ENCODE measurements at regions not wholly inside any gene's neighbourhood (a gene's known extent, or its start where the extent isn't known, plus 50 kb on each side); places are given as distances from the start of the nearest gene placed in this dataset.

GRCh38 chr2:118591223-118591622 is 256.2 kb downstream of the EN1 start:
- no peak overlapping the region for H3K4me3 ChIP-seq (ENCODE audit: low read length)
- ChIA-PET POLR2A (no interaction called here), CTCF (no interaction called here)
- H3K9me3 ChIP-seq (ENCODE audit: low read length) = no peaks in the 10 kb centered on the region
- H3K4me1 ChIP-seq (ENCODE audit: insufficient read depth, low read length) = no peaks in the 10 kb centered on the region
- no peaks in the 10 kb centered on the region for H3K36me3 ChIP-seq (ENCODE audit: insufficient read depth, low read length)
- Mint-ChIP-seq H3K27ac (no peak overlapping the region), H3K9me3 (peaks cover 0 to 4% (median 0%) of the 10 kb centered on the region in 5 donors), H3K27me3 (no peaks in the 10 kb centered on the region), H3K4me3 (no peak overlapping the region), H3K36me3 (no peaks in the 10 kb centered on the region), H3K4me1 (no peaks in the 10 kb centered on the region)
- no peaks in the 10 kb centered on the region for H3K27me3 ChIP-seq (ENCODE audit: insufficient read depth, low read length, poor library complexity, severe bottlenecking)
- H3K27ac ChIP-seq (ENCODE audit: low read depth, low read length) = no peak overlapping the region
- no peak for DNase-seq

GRCh38 chr2:118589721-118590120 is 257.7 kb downstream of the EN1 start:
- H3K27me3 Mint-ChIP-seq = no peaks in the 10 kb centered on the region
- no peak for DNase-seq
- H3K4me3 Mint-ChIP-seq = no peak overlapping the region
- Histone ChIP-seq H3K27me3 (ENCODE audit: insufficient read depth, low read length, poor library complexity, severe bottlenecking) (no peaks in the 10 kb centered on the region), H3K27ac (ENCODE audit: low read depth, low read length) (no peak overlapping the region), H3K9me3 (ENCODE audit: low read length) (no peaks in the 10 kb centered on the region), H3K4me1 (ENCODE audit: insufficient read depth, low read length) (no peaks in the 10 kb centered on the region), H3K4me3 (ENCODE audit: low read length) (no peak overlapping the region), H3K36me3 (ENCODE audit: insufficient read depth, low read length) (no peaks in the 10 kb centered on the region)
- H3K9me3 Mint-ChIP-seq = peaks cover 0 to 4% (median 0%) of the 10 kb centered on the region in 5 donors
- CTCF ChIA-PET = no interaction called here
- no peaks in the 10 kb centered on the region for H3K4me1 Mint-ChIP-seq
- POLR2A ChIA-PET = no interaction called here
- no peaks in the 10 kb centered on the region for H3K36me3 Mint-ChIP-seq
- H3K27ac Mint-ChIP-seq = no peak overlapping the region

GRCh38 chr2:118588850-118589249 is 258.6 kb downstream of the EN1 start:
- no peak overlapping the region for H3K27ac Mint-ChIP-seq
- peaks cover 0 to 4% (median 0%) of the 10 kb centered on the region in 5 donors for H3K9me3 Mint-ChIP-seq
- H3K4me1 ChIP-seq (ENCODE audit: insufficient read depth, low read length) = no peaks in the 10 kb centered on the region
- no peak overlapping the region for H3K4me3 Mint-ChIP-seq
- no peaks in the 10 kb centered on the region for H3K36me3 ChIP-seq (ENCODE audit: insufficient read depth, low read length)
- no peaks in the 10 kb centered on the region for H3K27me3 Mint-ChIP-seq
- H3K36me3 Mint-ChIP-seq = no peaks in the 10 kb centered on the region
- CTCF ChIA-PET = no interaction called here
- H3K4me1 Mint-ChIP-seq = no peaks in the 10 kb centered on the region
- no peak for DNase-seq
- H3K27ac ChIP-seq (ENCODE audit: low read depth, low read length) = no peak overlapping the region
- no peak overlapping the region for H3K4me3 ChIP-seq (ENCODE audit: low read length)
- POLR2A ChIA-PET = no interaction called here
- no peaks in the 10 kb centered on the region for H3K9me3 ChIP-seq (ENCODE audit: low read length)
- no peaks in the 10 kb centered on the region for H3K27me3 ChIP-seq (ENCODE audit: insufficient read depth, low read length, poor library complexity, severe bottlenecking)

- Mint-ChIP-seq H3K36me3 (no peaks in the 10 kb centered on the region), H3K9me3 (peaks cover 0 to 6% (median 0%) of the 10 kb centered on the region in 5 donors), H3K4me1 (no peaks in the 10 kb centered on the region), H3K4me3 (no peak overlapping the region), H3K27ac (no peak overlapping the region), H3K27me3 (peaks cover 0 to 4% of the 10 kb centered on the region in 2 donors)
- no peak overlapping the region for H3K27ac ChIP-seq (ENCODE audit: low read depth, low read length)
- no peaks in the 10 kb centered on the region for H3K9me3 ChIP-seq (ENCODE audit: low read length)
- no peak for DNase-seq
- H3K4me1 ChIP-seq (ENCODE audit: insufficient read depth, low read length) = no peaks in the 10 kb centered on the region
- no peak overlapping the region for H3K4me3 ChIP-seq (ENCODE audit: low read length)
- no peaks in the 10 kb centered on the region for H3K27me3 ChIP-seq (ENCODE audit: insufficient read depth, low read length, poor library complexity, severe bottlenecking)
- ChIA-PET POLR2A (no interaction called here), CTCF (no interaction called here)
- no peaks in the 10 kb centered on the region for H3K36me3 ChIP-seq (ENCODE audit: insufficient read depth, low read length)
Observed at GRCh38 chr2:118586312-118586711, 261.1 kb downstream of the EN1 start.

GRCh38 chr2:118584877-118585276 is 262.6 kb downstream of the EN1 start:
- H3K4me1 Mint-ChIP-seq = no peaks in the 10 kb centered on the region
- H3K4me1 ChIP-seq (ENCODE audit: insufficient read depth, low read length) = no peaks in the 10 kb centered on the region
- no peak overlapping the region for H3K4me3 ChIP-seq (ENCODE audit: low read length)
- ChIA-PET CTCF (no interaction called here), POLR2A (no interaction called here)
- no peak overlapping the region for H3K4me3 Mint-ChIP-seq
- H3K27me3 Mint-ChIP-seq = peaks cover 0 to 4% of the 10 kb centered on the region in 2 donors
- no peak overlapping the region for H3K27ac ChIP-seq (ENCODE audit: low read depth, low read length)
- H3K9me3 ChIP-seq (ENCODE audit: low read length) = no peaks in the 10 kb centered on the region
- no peak for DNase-seq
- H3K36me3 Mint-ChIP-seq = no peaks in the 10 kb centered on the region
- no peak overlapping the region for H3K27ac Mint-ChIP-seq
- no peaks in the 10 kb centered on the region for H3K27me3 ChIP-seq (ENCODE audit: insufficient read depth, low read length, poor library complexity, severe bottlenecking)
- H3K36me3 ChIP-seq (ENCODE audit: insufficient read depth, low read length) = no peaks in the 10 kb centered on the region
- H3K9me3 Mint-ChIP-seq = peaks cover 0 to 6% (median 0%) of the 10 kb centered on the region in 5 donors

GRCh38 chr2:118584062-118584749 is 263.2 kb downstream of the EN1 start:
- H3K9me3 Mint-ChIP-seq = peaks cover 0 to 5% (median 0%) of the 10 kb centered on the region in 5 donors
- Histone ChIP-seq H3K4me1 (ENCODE audit: insufficient read depth, low read length) (no peaks in the 10 kb centered on the region), H3K4me3 (ENCODE audit: low read length) (no peak overlapping the region), H3K27me3 (ENCODE audit: insufficient read depth, low read length, poor library complexity, severe bottlenecking) (no peaks in the 10 kb centered on the region), H3K36me3 (ENCODE audit: insufficient read depth, low read length) (no peaks in the 10 kb centered on the region), H3K27ac (ENCODE audit: low read depth, low read length) (no peak overlapping the region), H3K9me3 (ENCODE audit: low read length) (no peaks in the 10 kb centered on the region)
- ChIA-PET CTCF (no interaction called here), POLR2A (no interaction called here)
- no peak overlapping the region for H3K27ac Mint-ChIP-seq
- no peak overlapping the region for H3K4me3 Mint-ChIP-seq
- no peaks in the 10 kb centered on the region for H3K36me3 Mint-ChIP-seq
- H3K27me3 Mint-ChIP-seq = peaks cover 0 to 4% of the 10 kb centered on the region in 2 donors
- no peaks in the 10 kb centered on the region for H3K4me1 Mint-ChIP-seq
- DNase-seq = no peak

- POLR2A ChIA-PET = no interaction called here
- H3K36me3 Mint-ChIP-seq = no peaks in the 10 kb centered on the region
- CTCF ChIA-PET = no interaction called here
- Histone ChIP-seq H3K4me3 (ENCODE audit: low read length) (no peak overlapping the region), H3K36me3 (ENCODE audit: insufficient read depth, low read length) (no peaks in the 10 kb centered on the region), H3K27me3 (ENCODE audit: insufficient read depth, low read length, poor library complexity, severe bottlenecking) (no peaks in the 10 kb centered on the region), H3K9me3 (ENCODE audit: low read length) (no peaks in the 10 kb centered on the region), H3K27ac (ENCODE audit: low read depth, low read length) (no peak overlapping the region), H3K4me1 (ENCODE audit: insufficient read depth, low read length) (no peaks in the 10 kb centered on the region)
- H3K27ac Mint-ChIP-seq = no peak overlapping the region
- H3K4me1 Mint-ChIP-seq = no peaks in the 10 kb centered on the region
- no peak overlapping the region for H3K4me3 Mint-ChIP-seq
- H3K9me3 Mint-ChIP-seq = peaks cover 0 to 4% (median 0%) of the 10 kb centered on the region in 5 donors
- no peak for DNase-seq
- peaks cover 0 to 4% of the 10 kb centered on the region in 2 donors for H3K27me3 Mint-ChIP-seq
Observed at GRCh38 chr2:118582058-118582457, 265.4 kb downstream of the EN1 start.

- H3K4me1 Mint-ChIP-seq = no peaks in the 10 kb centered on the region
- DNase-seq = no peak
- Histone ChIP-seq H3K9me3 (ENCODE audit: low read length) (no peaks in the 10 kb centered on the region), H3K4me1 (ENCODE audit: insufficient read depth, low read length) (no peaks in the 10 kb centered on the region), H3K27ac (ENCODE audit: low read depth, low read length) (no peak overlapping the region), H3K4me3 (ENCODE audit: low read length) (no peak overlapping the region), H3K36me3 (ENCODE audit: insufficient read depth, low read length) (no peaks in the 10 kb centered on the region), H3K27me3 (ENCODE audit: insufficient read depth, low read length, poor library complexity, severe bottlenecking) (no peaks in the 10 kb centered on the region)
- no peak overlapping the region for H3K4me3 Mint-ChIP-seq
- H3K27me3 Mint-ChIP-seq = peaks cover 0 to 4% of the 10 kb centered on the region in 2 donors
- no peaks in the 10 kb centered on the region for H3K36me3 Mint-ChIP-seq
- ChIA-PET POLR2A (no interaction called here), CTCF (no interaction called here)
- H3K9me3 Mint-ChIP-seq = peaks cover 0 to 4% (median 0%) of the 10 kb centered on the region in 5 donors
- no peak overlapping the region for H3K27ac Mint-ChIP-seq
Observed at GRCh38 chr2:118580651-118581050, 266.8 kb downstream of the EN1 start.
